AG04449 (cell line): ENCODE measurements at regions not wholly inside any gene's neighbourhood (a gene's known extent, or its start where the extent isn't known, plus 50 kb on each side); places are given as distances from the start of the nearest gene placed in this dataset.
"Not testable (repeated sequence)": the region's sequence is repeated elsewhere in the genome, so short reads cannot be mapped to it uniquely, and the experiment has no call there.

Experiments used
- CTCF ChIA-PET: fragments of 350-600 bp; formaldehyde crosslinking; extraction: SDS; loops from one replicate; lab custom pipeline; 2021; ENCODE audit warnings: antibody characterized with exemption; lab: Yijun Ruan, JAX
- POLR2A ChIA-PET: fragments of 400-600, 350-600 bp; formaldehyde crosslinking; extraction: SDS; loops from one replicate; lab custom pipeline; 2020; ENCODE audit warnings: antibody characterized with exemption, inconsistent platforms; lab: Yijun Ruan, JAX
- DNase-seq: peaks from one replicate; pipeline ENCODE4 v3.0.0-alpha.2; 2010; ENCODE audit warnings: low read depth, low spot score
- H3K4me3 ChIP-seq: 2 replicates; pipeline ENCODE4 v1.5.1; 2011; ENCODE audit warnings: low read depth, mild to moderate bottlenecking, control low read depth, low read length
- TF ChIP-seq, protein P1 (sequence below): IDR thresholded peaks from one replicate; pipeline ENCODE4 v1.5.1; 2011; ENCODE audit warnings: mild to moderate bottlenecking, moderate library complexity, low read length, control low read depth, inconsistent platforms; ENCODE audit not compliant: insufficient read depth; ENCODE audit errors: missing control alignments

GRCh38 chr14:71165121-71166031 is 258.1 kb downstream of the PCNX1 start:
- ChIA-PET POLR2A (no interaction called here), CTCF (interaction anchor here (0.7 to 2.1 kb wide), 13 partner anchors 8 to 690 kb away, joined by 3 to 10 read pairs (median 4); no protein-coding TSS in a partner anchor)
- H3K4me3 ChIP-seq, result no peak overlapping the region
- TF ChIP-seq, protein P1, sequence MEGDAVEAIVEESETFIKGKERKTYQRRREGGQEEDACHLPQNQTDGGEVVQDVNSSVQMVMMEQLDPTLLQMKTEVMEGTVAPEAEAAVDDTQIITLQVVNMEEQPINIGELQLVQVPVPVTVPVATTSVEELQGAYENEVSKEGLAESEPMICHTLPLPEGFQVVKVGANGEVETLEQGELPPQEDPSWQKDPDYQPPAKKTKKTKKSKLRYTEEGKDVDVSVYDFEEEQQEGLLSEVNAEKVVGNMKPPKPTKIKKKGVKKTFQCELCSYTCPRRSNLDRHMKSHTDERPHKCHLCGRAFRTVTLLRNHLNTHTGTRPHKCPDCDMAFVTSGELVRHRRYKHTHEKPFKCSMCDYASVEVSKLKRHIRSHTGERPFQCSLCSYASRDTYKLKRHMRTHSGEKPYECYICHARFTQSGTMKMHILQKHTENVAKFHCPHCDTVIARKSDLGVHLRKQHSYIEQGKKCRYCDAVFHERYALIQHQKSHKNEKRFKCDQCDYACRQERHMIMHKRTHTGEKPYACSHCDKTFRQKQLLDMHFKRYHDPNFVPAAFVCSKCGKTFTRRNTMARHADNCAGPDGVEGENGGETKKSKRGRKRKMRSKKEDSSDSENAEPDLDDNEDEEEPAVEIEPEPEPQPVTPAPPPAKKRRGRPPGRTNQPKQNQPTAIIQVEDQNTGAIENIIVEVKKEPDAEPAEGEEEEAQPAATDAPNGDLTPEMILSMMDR, result no peak
- no peak for DNase-seq

GRCh38 chr14:71166180-71166837 is 259.1 kb downstream of the PCNX1 start:
- TF ChIP-seq, protein P1, result peak; percentile 64
- DNase-seq, result no peak
- ChIA-PET CTCF (interaction anchor here (0.6 to 2.1 kb wide), 29 partner anchors 8 to 611 kb away, joined by 3 to 10 read pairs (median 3); no protein-coding TSS in a partner anchor), POLR2A (no interaction called here)
- no peak overlapping the region for H3K4me3 ChIP-seq

DNA sequence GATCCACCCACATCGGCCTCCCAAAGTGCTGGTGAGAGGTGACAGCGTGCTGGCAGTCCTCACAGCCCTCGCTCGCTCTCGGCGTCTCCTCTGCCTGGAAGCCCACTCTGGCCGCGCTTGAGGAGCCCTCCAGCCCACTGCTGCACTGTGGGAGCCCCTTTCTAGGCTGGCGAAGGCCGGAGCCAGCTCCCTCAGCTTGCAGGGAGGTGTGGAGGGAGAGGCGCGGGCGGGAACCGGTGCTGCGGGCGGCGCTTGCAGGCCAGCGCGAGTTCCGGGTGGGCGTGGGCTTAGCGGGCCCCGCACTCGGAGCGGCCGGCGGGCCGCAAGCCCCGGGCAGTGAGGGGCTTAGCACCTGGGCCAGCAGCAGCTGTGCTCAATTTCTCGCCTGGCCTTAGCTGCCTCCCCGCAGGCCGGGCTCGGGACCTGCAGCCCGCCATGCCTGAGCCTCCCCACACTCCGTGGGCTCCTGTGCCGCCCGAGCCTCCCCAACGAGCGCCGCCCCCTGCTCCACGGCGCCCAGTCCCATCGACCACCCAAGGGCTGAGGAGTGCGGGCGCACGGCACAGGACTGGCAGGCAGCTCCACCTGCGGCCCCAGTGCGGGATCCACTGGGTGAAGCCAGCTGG is 260.2 kb downstream of the PCNX1 start:
- DNase-seq, POLR2A ChIA-PET, H3K4me3 ChIP-seq: not testable (repeated sequence)
- CTCF ChIA-PET, result interaction anchor here (0.6 to 2.1 kb wide), 7 partner anchors 10 to 610 kb away, joined by 3 to 10 read pairs (median 4); no protein-coding TSS in a partner anchor

GRCh38 chr14:71168161-71168560 is 260.9 kb downstream of the PCNX1 start:
- POLR2A ChIA-PET, DNase-seq, H3K4me3 ChIP-seq: not testable (repeated sequence)
- CTCF ChIA-PET, result interaction anchor here (1.1 to 1.4 kb wide), 2 partner anchors 9 to 14 kb away, joined by 4 read pairs; no protein-coding TSS in a partner anchor

DNA sequence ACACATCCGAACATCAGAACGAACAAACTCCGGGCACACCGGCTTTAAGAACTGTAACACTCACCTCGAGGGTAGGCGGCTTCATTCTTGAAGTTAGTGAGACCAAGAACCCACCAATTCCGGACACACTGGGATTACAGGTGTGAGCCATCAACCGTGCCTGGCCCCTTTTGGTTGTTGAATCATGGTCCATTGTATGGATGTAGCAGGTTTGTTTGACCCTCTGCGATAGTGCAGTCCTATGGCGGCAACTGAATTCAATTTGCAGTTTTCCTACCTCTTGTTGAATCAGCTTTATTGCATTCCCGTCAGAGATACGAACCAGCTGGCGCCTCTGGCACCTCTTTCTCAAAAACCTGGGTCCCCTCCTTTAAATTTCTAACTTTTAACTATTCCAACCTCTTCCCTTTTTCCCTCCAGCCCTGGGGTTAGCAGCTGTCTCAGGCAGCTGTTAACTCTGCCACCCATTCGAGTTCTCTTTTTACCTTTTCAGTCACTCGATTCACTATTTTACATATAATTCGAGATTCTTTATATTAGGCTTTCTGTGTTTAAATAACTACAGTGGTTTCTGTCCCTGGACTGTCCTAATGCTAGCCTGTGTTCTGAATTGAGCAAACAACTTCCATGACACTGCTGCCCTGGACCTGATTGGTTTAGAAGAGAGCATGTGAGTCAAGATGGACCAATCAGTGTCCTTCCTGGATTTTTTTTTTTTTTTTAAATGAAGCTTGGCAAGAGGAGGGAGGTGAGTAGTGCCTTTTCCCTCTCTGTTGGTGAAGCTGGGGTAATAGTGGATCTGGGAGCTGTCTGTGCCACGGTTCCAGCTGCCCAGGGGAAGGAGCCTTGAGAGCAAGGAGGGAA is 261.5 kb downstream of the PCNX1 start:
- no peak overlapping the region for H3K4me3 ChIP-seq
- POLR2A ChIA-PET, result no interaction called here
- no peak for DNase-seq
- CTCF ChIA-PET, result interaction anchor here (1.1 to 1.4 kb wide), 2 partner anchors 10 to 14 kb away, joined by 4 read pairs; no protein-coding TSS in a partner anchor
- TF ChIP-seq, protein P1, result no peak

GRCh38 chr14:71169861-71170260 is 262.6 kb downstream of the PCNX1 start:
- ChIA-PET POLR2A (no interaction called here), CTCF (no interaction called here)
- DNase-seq, result no peak
- TF ChIP-seq, protein P1, result no peak
- no peak overlapping the region for H3K4me3 ChIP-seq
